ENCODE measurements at regions not wholly inside any gene's neighbourhood (a gene's known extent, or its start where the extent isn't known, plus 50 kb on each side); places are given as distances from the start of the nearest gene placed in this dataset.

DNA sequence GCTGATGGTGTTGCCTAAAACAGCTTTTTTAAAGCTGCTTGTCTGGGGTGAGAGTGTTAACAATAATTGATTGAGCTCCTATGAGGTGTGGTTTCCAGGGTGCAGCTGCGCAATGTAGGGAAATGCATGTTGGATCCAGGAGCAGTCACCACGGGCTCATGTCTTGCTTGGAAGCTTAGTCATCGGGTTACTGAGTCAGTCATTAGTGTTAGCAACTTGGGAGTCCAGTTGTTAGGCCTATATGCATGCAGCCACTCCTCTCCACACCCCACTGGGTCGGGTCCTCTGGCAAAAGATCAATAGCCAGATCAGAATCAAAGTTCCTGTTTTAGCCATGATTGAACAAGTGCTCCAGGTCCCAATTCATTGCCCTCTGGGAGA, 271.7 kb upstream of the CHD6 start:
- no peak overlapping the region for H3K4me3 ChIP-seq (replicated peaks; ENCODE audit: low read depth, low read length)
- no peak for DNase-seq (ENCODE audit: low read depth)
- no peak for TF ChIP-seq CTCF (IDR thresholded peaks at IDR 0.05; ENCODE audit: low read length, missing control alignments)

DNA sequence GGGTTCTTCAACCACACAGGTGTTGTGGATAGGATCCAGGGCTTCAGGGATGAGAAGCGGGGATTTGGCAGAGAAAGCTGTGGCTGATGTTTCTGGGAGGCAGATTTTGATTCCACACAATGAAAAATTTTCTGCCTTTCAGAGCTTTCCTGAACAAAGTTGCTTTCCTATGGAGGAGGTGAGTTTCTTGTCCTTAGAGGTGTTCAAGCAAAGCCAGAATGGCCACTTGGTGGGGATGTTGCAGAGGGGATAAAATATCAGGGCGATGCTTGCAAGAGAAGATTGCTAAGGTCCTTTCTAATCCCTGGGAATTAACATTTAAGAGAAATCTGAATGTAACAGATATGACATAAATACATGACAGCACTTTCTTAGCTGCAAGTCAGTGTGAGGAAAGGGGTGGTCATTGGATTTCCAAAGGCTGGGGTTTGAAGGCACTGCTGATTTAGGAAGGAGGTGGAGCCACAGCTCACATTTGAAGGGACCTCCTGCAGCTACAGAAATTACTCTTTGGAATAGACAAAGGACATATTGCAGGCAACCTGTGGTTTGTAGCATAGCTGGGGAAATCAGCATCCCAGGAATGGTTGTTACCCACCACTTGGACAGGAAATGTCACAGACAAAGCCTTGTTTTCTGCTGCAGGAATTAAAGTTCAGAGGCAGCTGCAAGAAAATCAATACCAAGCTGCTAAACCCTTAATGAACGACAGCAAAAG, 271.1 kb upstream of the CHD6 start:
- DNase-seq (ENCODE audit: low read depth) = no peak
- TF ChIP-seq CTCF (IDR thresholded peaks at IDR 0.05; ENCODE audit: low read length, missing control alignments) = no peak
- no peak overlapping the region for H3K4me3 ChIP-seq (replicated peaks; ENCODE audit: low read depth, low read length)

DNA sequence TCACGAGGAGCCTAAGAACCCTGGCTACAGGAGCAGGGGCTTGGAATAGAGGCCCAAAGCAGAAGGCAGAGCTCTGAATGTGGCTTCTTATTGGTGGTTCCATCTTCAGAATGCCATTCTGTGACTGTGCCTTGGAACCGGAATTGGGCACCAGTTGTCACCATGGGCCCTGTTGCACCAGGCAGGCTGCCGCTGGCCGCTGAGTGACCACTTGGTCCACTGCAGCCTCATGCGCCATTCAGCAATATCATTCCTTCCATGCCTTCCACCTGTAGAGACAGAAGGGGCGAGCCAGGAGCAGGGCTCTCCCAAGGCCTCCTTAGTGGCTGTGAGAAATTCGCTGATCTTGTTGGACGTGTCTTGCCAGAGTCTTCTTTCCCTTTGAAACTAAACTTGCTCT, 270.3 kb upstream of the CHD6 start:
- DNase-seq (ENCODE audit: low read depth) = no peak
- H3K4me3 ChIP-seq (replicated peaks; ENCODE audit: low read depth, low read length) = no peak overlapping the region
- TF ChIP-seq CTCF (IDR thresholded peaks at IDR 0.05; ENCODE audit: low read length, missing control alignments) = no peak

DNA sequence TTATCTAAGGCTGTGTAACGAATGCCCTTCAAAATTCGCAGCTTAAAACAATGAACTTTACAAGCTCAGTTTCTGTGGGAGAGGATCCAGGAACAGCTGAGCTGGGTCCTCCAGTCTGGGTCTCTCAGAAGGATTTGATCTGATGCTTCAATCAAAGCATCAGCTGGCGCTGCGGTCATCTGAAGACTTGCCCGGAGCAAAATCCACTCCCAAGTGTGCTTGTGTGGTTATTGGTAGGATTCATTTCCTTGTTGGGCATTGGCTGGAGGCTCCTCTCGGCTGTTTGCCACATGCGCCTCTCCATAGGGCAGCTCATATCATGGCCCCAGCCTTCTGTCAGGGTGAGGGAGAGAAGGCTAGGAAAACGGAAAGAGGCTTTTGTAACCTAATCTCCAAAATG, 269.3 kb upstream of the CHD6 start:
- DNase-seq (ENCODE audit: low read depth) = no peak
- TF ChIP-seq CTCF (IDR thresholded peaks at IDR 0.05; ENCODE audit: low read length, missing control alignments) = no peak
- H3K4me3 ChIP-seq (replicated peaks; ENCODE audit: low read depth, low read length) = no peak overlapping the region

- TF ChIP-seq CTCF (IDR thresholded peaks at IDR 0.05; ENCODE audit: low read length, missing control alignments) = no peak
- no peak overlapping the region for H3K4me3 ChIP-seq (replicated peaks; ENCODE audit: low read depth, low read length)
- no peak for DNase-seq (ENCODE audit: low read depth)
Observed at GRCh38 chr20:41881466-41882046, 263.4 kb upstream of the CHD6 start.

DNA sequence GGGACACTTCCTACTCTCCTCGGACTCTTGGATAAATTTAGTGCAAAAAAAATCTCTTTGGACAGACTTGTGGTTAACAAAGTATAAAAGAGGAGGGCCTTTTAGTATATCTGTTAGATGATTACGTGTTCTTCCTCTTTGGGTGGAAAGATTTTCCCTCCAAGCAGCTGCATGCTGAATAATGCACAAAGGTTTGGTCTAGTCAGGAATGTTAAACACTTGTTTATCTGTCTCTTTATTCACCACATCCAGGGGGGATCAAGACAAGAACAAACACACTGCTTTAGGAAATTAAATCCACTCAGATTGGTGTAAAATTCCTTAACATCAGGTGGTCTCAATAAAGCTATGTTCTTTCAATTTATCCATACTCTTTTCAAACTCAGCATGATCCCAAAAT, 260.9 kb upstream of the CHD6 start:
- DNase-seq (ENCODE audit: low read depth) = no peak
- no peak for TF ChIP-seq CTCF (IDR thresholded peaks at IDR 0.05; ENCODE audit: low read length, missing control alignments)
- no peak overlapping the region for H3K4me3 ChIP-seq (replicated peaks; ENCODE audit: low read depth, low read length)

DNA sequence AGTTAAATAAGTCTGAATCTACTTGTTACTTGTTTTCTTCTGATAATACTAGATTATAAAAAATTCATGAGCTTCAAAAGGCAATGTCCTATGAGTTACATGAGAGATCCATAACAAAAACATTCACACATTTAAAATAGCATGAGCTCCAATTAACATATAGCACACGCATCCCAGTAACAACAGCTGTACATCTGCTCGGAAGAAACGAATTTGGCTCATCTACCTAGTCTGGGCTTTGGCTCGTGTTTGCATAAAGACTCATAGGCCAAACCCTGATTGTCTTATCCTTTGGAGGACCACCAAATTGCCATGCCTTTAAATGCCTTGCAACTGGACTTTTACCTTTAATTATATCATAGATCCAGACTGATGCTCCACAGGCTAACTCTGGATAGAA, 259.7 kb upstream of the CHD6 start:
- no peak overlapping the region for H3K4me3 ChIP-seq (replicated peaks; ENCODE audit: low read depth, low read length)
- DNase-seq (ENCODE audit: low read depth) = no peak
- TF ChIP-seq CTCF (IDR thresholded peaks at IDR 0.05; ENCODE audit: low read length, missing control alignments) = no peak

All from fibroblast of pulmonary artery (primary cell).